ENCODE measurements at regions not wholly inside any gene's neighbourhood (a gene's known extent, or its start where the extent isn't known, plus 50 kb on each side); places are given as distances from the start of the nearest gene placed in this dataset.

- Histone ChIP-seq H3K4me2 (ENCODE audit: low read length) (no peak overlapping the region), H3F3A (ENCODE audit: insufficient read depth, low read length) (no peaks in the 10 kb centered on the region), H4K20me1 (ENCODE audit: insufficient read depth, low read length) (no peaks in the 10 kb centered on the region), H3K27ac (ENCODE audit: low read depth, low read length, poor library complexity, severe bottlenecking) (no peak overlapping the region), H3K9ac (ENCODE audit: low read length) (no peak overlapping the region), H3K9me3 (ENCODE audit: low read length) (no peaks in the 10 kb centered on the region), H3K4me1 (ENCODE audit: insufficient read depth, low read length, severe bottlenecking) (no peaks in the 10 kb centered on the region), H2AFZ (ENCODE audit: low read length) (no peak overlapping the region), H3K4me3 (ENCODE audit: low read depth, low read length, poor library complexity, severe bottlenecking) (no peak overlapping the region), H3K27me3 (ENCODE audit: insufficient read depth, low read length) (no peaks in the 10 kb centered on the region), H3K79me2 (ENCODE audit: insufficient read depth, low read length) (no peaks in the 10 kb centered on the region), H3K36me3 (ENCODE audit: insufficient read depth, low read length) (no peaks in the 10 kb centered on the region), H3K9me2 (ENCODE audit: low read depth, low read length) (no peaks in the 10 kb centered on the region)
- TF ChIP-seq EZH2 (IDR thresholded peaks at IDR 0.05; ENCODE audit: borderline replicate concordance, low read length) (no peak), CTCF (IDR thresholded peaks at IDR 0.05; ENCODE audit: low read length) (no peak)
These were observed 1374.0 kb upstream of the TENM4 start for GRCh38 chr11:80814813-80815212.

GRCh38 chr11:80810695-80811094 is 1369.9 kb upstream of the TENM4 start:
- no peaks in the 10 kb centered on the region for H3K27me3 ChIP-seq (ENCODE audit: insufficient read depth, low read length)
- H2AFZ ChIP-seq (ENCODE audit: low read length) = no peak overlapping the region
- H3K4me1 ChIP-seq (ENCODE audit: insufficient read depth, low read length, severe bottlenecking) = no peaks in the 10 kb centered on the region

GRCh38 chr11:80798174-80798573 is 1357.3 kb upstream of the TENM4 start:
- Histone ChIP-seq H3K9ac (ENCODE audit: low read length) (no peak overlapping the region), H2AFZ (ENCODE audit: low read length) (no peak overlapping the region), H3K27ac (ENCODE audit: low read depth, low read length, poor library complexity, severe bottlenecking) (no peak overlapping the region), H3F3A (ENCODE audit: insufficient read depth, low read length) (no peaks in the 10 kb centered on the region), H3K4me3 (ENCODE audit: low read depth, low read length, poor library complexity, severe bottlenecking) (no peak overlapping the region), H3K4me2 (ENCODE audit: low read length) (no peak overlapping the region), H4K20me1 (ENCODE audit: insufficient read depth, low read length) (no peaks in the 10 kb centered on the region), H3K27me3 (ENCODE audit: insufficient read depth, low read length) (no peaks in the 10 kb centered on the region), H3K36me3 (ENCODE audit: insufficient read depth, low read length) (no peaks in the 10 kb centered on the region), H3K4me1 (ENCODE audit: insufficient read depth, low read length, severe bottlenecking) (no peaks in the 10 kb centered on the region), H3K9me3 (ENCODE audit: low read length) (no peaks in the 10 kb centered on the region), H3K9me2 (ENCODE audit: low read depth, low read length) (no peaks in the 10 kb centered on the region), H3K79me2 (ENCODE audit: insufficient read depth, low read length) (no peaks in the 10 kb centered on the region)
- TF ChIP-seq EZH2 (IDR thresholded peaks at IDR 0.05; ENCODE audit: borderline replicate concordance, low read length) (no peak), CTCF (IDR thresholded peaks at IDR 0.05; ENCODE audit: low read length) (no peak)

More at GRCh38 chr11:80810695-80811094, 1369.9 kb upstream of the TENM4 start:
- H3K4me2 ChIP-seq (ENCODE audit: low read length) = no peak overlapping the region
- H3K9ac ChIP-seq (ENCODE audit: low read length) = no peak overlapping the region
- no peaks in the 10 kb centered on the region for H3K36me3 ChIP-seq (ENCODE audit: insufficient read depth, low read length)
- no peaks in the 10 kb centered on the region for H4K20me1 ChIP-seq (ENCODE audit: insufficient read depth, low read length)
- H3K9me2 ChIP-seq (ENCODE audit: low read depth, low read length) = no peaks in the 10 kb centered on the region
- H3K27ac ChIP-seq (ENCODE audit: low read depth, low read length, poor library complexity, severe bottlenecking) = no peak overlapping the region
- no peaks in the 10 kb centered on the region for H3K79me2 ChIP-seq (ENCODE audit: insufficient read depth, low read length)
- no peaks in the 10 kb centered on the region for H3F3A ChIP-seq (ENCODE audit: insufficient read depth, low read length)
- H3K4me3 ChIP-seq (ENCODE audit: low read depth, low read length, poor library complexity, severe bottlenecking) = no peak overlapping the region
- no peaks in the 10 kb centered on the region for H3K9me3 ChIP-seq (ENCODE audit: low read length)
- no peak for TF ChIP-seq EZH2 (IDR thresholded peaks at IDR 0.05; ENCODE audit: borderline replicate concordance, low read length)
- TF ChIP-seq CTCF (IDR thresholded peaks at IDR 0.05; ENCODE audit: low read length) = no peak

Data from OCI-LY1 (cell line).